ENCODE measurements at regions not wholly inside any gene's neighbourhood (a gene's known extent, or its start where the extent isn't known, plus 50 kb on each side); places are given as distances from the start of the nearest gene placed in this dataset.

GRCh38 chr6:164014346-164015087 lies 600.0 kb downstream of the QKI start:
- DNase-seq = no peak
- Mint-ChIP-seq H3K9me3 (peaks cover 0 to 9% (median 0%) of the 10 kb centered on the region in 3 donors), H3K4me1 (no peaks in the 10 kb centered on the region)

DNA sequence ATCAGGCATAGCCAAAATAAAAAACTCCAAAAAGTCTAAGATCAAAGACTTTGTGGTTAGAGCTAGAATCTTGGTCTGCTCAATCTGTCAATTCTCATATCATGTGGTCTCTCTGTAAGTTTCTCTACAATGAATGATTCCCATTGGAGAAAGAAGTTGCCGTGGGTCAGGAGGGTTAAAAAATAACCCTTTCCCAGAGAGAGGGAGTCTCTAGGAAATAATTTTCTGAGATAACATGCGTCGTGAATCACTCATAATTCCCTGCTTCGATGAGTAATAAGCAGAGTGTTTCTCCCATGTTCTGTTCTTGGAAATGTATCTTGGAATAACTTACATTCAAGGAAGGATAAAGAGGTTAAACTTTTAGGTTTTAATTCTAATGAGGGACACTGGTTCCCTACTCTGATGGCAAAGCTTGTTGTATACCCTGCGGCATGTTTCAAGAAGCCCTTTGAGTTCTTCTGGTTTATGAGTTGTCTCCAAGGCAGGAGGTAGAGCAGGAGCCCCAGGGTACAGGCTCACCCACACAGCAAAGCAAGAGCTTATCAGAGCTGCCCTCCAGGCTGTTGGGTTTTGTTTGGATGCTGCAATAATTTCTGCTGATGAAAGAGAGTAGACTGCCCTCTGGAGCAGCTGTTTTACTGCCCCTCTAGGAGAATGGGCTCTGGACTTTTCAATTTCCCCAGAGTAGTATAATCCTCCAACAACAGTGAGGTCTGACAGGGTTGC lies 599.1 kb downstream of the QKI start:
- peaks cover 0 to 7% (median 0%) of the 10 kb centered on the region in 3 donors for H3K9me3 Mint-ChIP-seq
- DNase-seq (no peak), ATAC-seq (replicated peaks in 1 of 4) (no peak)
- H3K4me1 ChIP-seq (ENCODE audit: control insufficient read depth in 1 of 2, extremely low read depth in 1 of 2, insufficient read depth in 2 of 2, low read length in 2 of 2) = no peaks in the 10 kb centered on the region
- H3K27me3 Mint-ChIP-seq = peaks cover 1 to 7% of the 10 kb centered on the region in 2 donors
- no peak overlapping the region for H3K27ac ChIP-seq (ENCODE audit: low read length)
- no peaks in the 10 kb centered on the region for H3K36me3 Mint-ChIP-seq
- CTCF ChIA-PET = no interaction called here
- H3K4me3 Mint-ChIP-seq = no peak overlapping the region
- POLR2A ChIA-PET = no interaction called here
- no peaks in the 10 kb centered on the region for H3K9me3 ChIP-seq
- H3K27me3 ChIP-seq (replicated peaks in 1 of 2; ENCODE audit: control insufficient read depth in 2 of 2, extremely low read depth in 1 of 2, insufficient read depth in 2 of 2, low read length in 1 of 2) = no peaks in the 10 kb centered on the region
- no peaks in the 10 kb centered on the region for H3K4me1 Mint-ChIP-seq
- no peak overlapping the region for H3K27ac Mint-ChIP-seq
- WGBS (ENCODE audit: insufficient coverage) = no CpG with 5 or more reads among the region's 5 CpGs
- H3K36me3 ChIP-seq (ENCODE audit: control insufficient read depth in 2 of 2, extremely low read depth in 1 of 2, insufficient read depth in 1 of 2, low read length in 1 of 2) = no peaks in the 10 kb centered on the region
- H3K4me3 ChIP-seq (ENCODE audit: control insufficient read depth in 1 of 2, extremely low read depth in 1 of 2, low read length in 1 of 2) = no peak overlapping the region

More at GRCh38 chr6:164014346-164015087, 600.0 kb downstream of the QKI start:
- no peaks in the 10 kb centered on the region for H3K36me3 Mint-ChIP-seq
- Histone ChIP-seq H3K27ac (ENCODE audit: low read length) (no peak overlapping the region), H3K4me1 (ENCODE audit: control insufficient read depth in 1 of 2, extremely low read depth in 1 of 2, insufficient read depth in 2 of 2, low read length in 2 of 2) (no peaks in the 10 kb centered on the region), H3K27me3 (replicated peaks in 1 of 2; ENCODE audit: control insufficient read depth in 2 of 2, extremely low read depth in 1 of 2, insufficient read depth in 2 of 2, low read length in 1 of 2) (no peaks in the 10 kb centered on the region), H3K4me3 (ENCODE audit: control insufficient read depth in 1 of 2, extremely low read depth in 1 of 2, low read length in 1 of 2) (no peak overlapping the region), H3K36me3 (ENCODE audit: control insufficient read depth in 2 of 2, extremely low read depth in 1 of 2, insufficient read depth in 1 of 2, low read length in 1 of 2) (no peaks in the 10 kb centered on the region), H3K9me3 (no peaks in the 10 kb centered on the region)
- ATAC-seq (replicated peaks in 1 of 4) = no peak
- no peak overlapping the region for H3K4me3 Mint-ChIP-seq
- 84% methylated on average over 10 of the region's 11 CpGs for WGBS (ENCODE audit: insufficient coverage)
- H3K27me3 Mint-ChIP-seq = peaks cover 1 to 7% of the 10 kb centered on the region in 2 donors
- no peak overlapping the region for H3K27ac Mint-ChIP-seq
- CTCF ChIA-PET = no interaction called here
- POLR2A ChIA-PET = no interaction called here

GRCh38 chr6:164011321-164011720 lies 596.8 kb downstream of the QKI start:
- H3K4me3 ChIP-seq (ENCODE audit: control insufficient read depth in 1 of 2, extremely low read depth in 1 of 2, low read length in 1 of 2) = no peak overlapping the region
- no CpG with 5 or more reads among the region's 2 CpGs for WGBS (ENCODE audit: insufficient coverage)
- no peaks in the 10 kb centered on the region for H3K9me3 ChIP-seq
- ATAC-seq (replicated peaks in 1 of 4) (no peak), DNase-seq (no peak)
- no peaks in the 10 kb centered on the region for H3K27me3 ChIP-seq (replicated peaks in 1 of 2; ENCODE audit: control insufficient read depth in 2 of 2, extremely low read depth in 1 of 2, insufficient read depth in 2 of 2, low read length in 1 of 2)
- peaks cover 1 to 3% of the 10 kb centered on the region in 2 donors for H3K27me3 Mint-ChIP-seq
- peaks cover 0 to 4% (median 0%) of the 10 kb centered on the region in 3 donors for H3K9me3 Mint-ChIP-seq
- H3K36me3 ChIP-seq (ENCODE audit: control insufficient read depth in 2 of 2, extremely low read depth in 1 of 2, insufficient read depth in 1 of 2, low read length in 1 of 2) = no peaks in the 10 kb centered on the region
- H3K27ac Mint-ChIP-seq = no peak overlapping the region
- H3K4me1 ChIP-seq (ENCODE audit: control insufficient read depth in 1 of 2, extremely low read depth in 1 of 2, insufficient read depth in 2 of 2, low read length in 2 of 2) = no peaks in the 10 kb centered on the region
- ChIA-PET CTCF (no interaction called here), POLR2A (no interaction called here)
- H3K4me1 Mint-ChIP-seq = no peaks in the 10 kb centered on the region
- no peak overlapping the region for H3K27ac ChIP-seq (ENCODE audit: low read length)
- H3K36me3 Mint-ChIP-seq = no peaks in the 10 kb centered on the region
- no peak overlapping the region for H3K4me3 Mint-ChIP-seq

DNA sequence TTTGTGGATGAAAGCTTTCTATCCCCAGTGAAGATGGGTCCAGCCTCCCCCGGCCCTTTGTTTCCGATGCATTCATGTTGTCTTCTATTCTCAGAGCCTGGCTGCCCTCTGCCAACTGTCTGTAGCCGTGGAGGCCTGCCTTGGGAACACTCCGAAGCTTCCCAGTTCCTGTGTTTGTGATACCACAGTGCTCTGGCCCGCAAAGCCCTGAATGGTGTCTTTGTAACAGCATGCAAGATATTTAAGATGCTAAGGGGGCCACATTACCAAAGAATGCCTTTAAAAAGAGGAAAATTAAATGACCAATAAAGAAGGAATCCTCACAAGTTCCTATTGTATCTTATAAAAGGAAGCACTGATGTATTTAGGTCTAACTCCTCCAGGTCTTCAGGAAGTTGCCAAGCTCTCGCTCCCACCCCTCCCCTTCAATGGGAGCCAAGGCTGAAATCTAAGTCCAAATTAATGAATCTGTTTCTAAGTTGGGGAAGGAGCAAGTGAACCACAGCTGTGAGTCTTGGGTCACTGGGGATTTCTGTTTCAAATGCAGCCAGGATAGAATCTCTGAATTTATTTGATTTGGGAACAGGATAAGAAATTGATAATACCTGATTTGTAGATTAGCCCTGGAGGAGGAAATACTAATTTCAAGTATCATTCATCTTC lies 596.1 kb downstream of the QKI start:
- Mint-ChIP-seq H3K4me1 (no peaks in the 10 kb centered on the region), H3K36me3 (no peaks in the 10 kb centered on the region), H3K4me3 (no peak overlapping the region), H3K9me3 (no peaks in the 10 kb centered on the region), H3K27me3 (peaks cover 1 to 3% of the 10 kb centered on the region in 2 donors), H3K27ac (no peak overlapping the region)
- H3K9me3 ChIP-seq = no peaks in the 10 kb centered on the region
- no peak overlapping the region for H3K4me3 ChIP-seq (ENCODE audit: control insufficient read depth in 1 of 2, extremely low read depth in 1 of 2, low read length in 1 of 2)
- no peak overlapping the region for H3K27ac ChIP-seq (ENCODE audit: low read length)
- H3K4me1 ChIP-seq (ENCODE audit: control insufficient read depth in 1 of 2, extremely low read depth in 1 of 2, insufficient read depth in 2 of 2, low read length in 2 of 2) = no peaks in the 10 kb centered on the region
- ATAC-seq (replicated peaks in 1 of 4) = no peak
- no peaks in the 10 kb centered on the region for H3K27me3 ChIP-seq (replicated peaks in 1 of 2; ENCODE audit: control insufficient read depth in 2 of 2, extremely low read depth in 1 of 2, insufficient read depth in 2 of 2, low read length in 1 of 2)
- no peak for DNase-seq
- ChIA-PET POLR2A (no interaction called here), CTCF (no interaction called here)
- no peaks in the 10 kb centered on the region for H3K36me3 ChIP-seq (ENCODE audit: control insufficient read depth in 2 of 2, extremely low read depth in 1 of 2, insufficient read depth in 1 of 2, low read length in 1 of 2)
- WGBS (ENCODE audit: insufficient coverage) = 87% methylated on average over 5 of the region's 6 CpGs

GRCh38 chr6:164008902-164009301 lies 594.4 kb downstream of the QKI start:
- POLR2A ChIA-PET = no interaction called here
- peaks cover 0 to 4% (median 0%) of the 10 kb centered on the region in 3 donors for H3K9me3 Mint-ChIP-seq
- ATAC-seq (replicated peaks in 1 of 4) = no peak
- H3K36me3 ChIP-seq (ENCODE audit: control insufficient read depth in 2 of 2, extremely low read depth in 1 of 2, insufficient read depth in 1 of 2, low read length in 1 of 2) = no peaks in the 10 kb centered on the region
- no peaks in the 10 kb centered on the region for H3K4me1 Mint-ChIP-seq
- H3K27me3 Mint-ChIP-seq = peaks cover 1 to 3% of the 10 kb centered on the region in 2 donors
- no peak overlapping the region for H3K27ac Mint-ChIP-seq
- no peak for DNase-seq
- H3K4me3 Mint-ChIP-seq = no peak overlapping the region
- 80% methylated on average over 3 of the region's 4 CpGs for WGBS (ENCODE audit: insufficient coverage)
- H3K4me1 ChIP-seq (ENCODE audit: control insufficient read depth in 1 of 2, extremely low read depth in 1 of 2, insufficient read depth in 2 of 2, low read length in 2 of 2) = no peaks in the 10 kb centered on the region
- no peak overlapping the region for H3K27ac ChIP-seq (ENCODE audit: low read length)
- CTCF ChIA-PET = no interaction called here
- no peak overlapping the region for H3K4me3 ChIP-seq (ENCODE audit: control insufficient read depth in 1 of 2, extremely low read depth in 1 of 2, low read length in 1 of 2)
- H3K9me3 ChIP-seq = no peaks in the 10 kb centered on the region
- peaks cover 0 to 2% of the 10 kb centered on the region in 2 experiments for H3K27me3 ChIP-seq (replicated peaks in 1 of 2; ENCODE audit: control insufficient read depth in 2 of 2, extremely low read depth in 1 of 2, insufficient read depth in 2 of 2, low read length in 1 of 2)
- no peaks in the 10 kb centered on the region for H3K36me3 Mint-ChIP-seq

DNA sequence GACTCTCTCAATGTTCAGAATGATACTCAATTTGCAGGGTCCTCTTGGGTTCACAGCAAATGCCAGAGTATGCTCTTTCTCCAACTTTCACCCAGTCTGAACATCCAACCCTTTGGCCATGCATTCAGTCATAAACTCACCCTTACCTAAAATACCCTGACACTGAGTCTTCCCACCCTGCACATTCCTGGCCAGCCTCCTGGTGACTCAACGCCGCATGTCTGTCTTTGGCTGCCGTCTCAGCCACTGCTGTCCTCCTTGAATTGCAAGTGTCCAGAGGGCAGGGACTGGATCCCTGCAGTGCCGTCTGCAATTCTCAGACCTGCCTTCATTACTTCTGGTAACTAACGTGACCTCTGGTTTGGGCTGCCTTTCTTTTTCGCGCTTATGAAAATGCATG lies 593.4 kb downstream of the QKI start:
- H3K4me1 Mint-ChIP-seq = no peaks in the 10 kb centered on the region
- 82% methylated on average over 7 of the region's 7 CpGs for WGBS (ENCODE audit: insufficient coverage)
- Histone ChIP-seq H3K4me3 (ENCODE audit: control insufficient read depth in 1 of 2, extremely low read depth in 1 of 2, low read length in 1 of 2) (no peak overlapping the region), H3K4me1 (ENCODE audit: control insufficient read depth in 1 of 2, extremely low read depth in 1 of 2, insufficient read depth in 2 of 2, low read length in 2 of 2) (no peaks in the 10 kb centered on the region), H3K27me3 (replicated peaks in 1 of 2; ENCODE audit: control insufficient read depth in 2 of 2, extremely low read depth in 1 of 2, insufficient read depth in 2 of 2, low read length in 1 of 2) (peaks cover 0 to 2% of the 10 kb centered on the region in 2 experiments), H3K36me3 (ENCODE audit: control insufficient read depth in 2 of 2, extremely low read depth in 1 of 2, insufficient read depth in 1 of 2, low read length in 1 of 2) (no peaks in the 10 kb centered on the region), H3K27ac (ENCODE audit: low read length) (no peak overlapping the region), H3K9me3 (no peaks in the 10 kb centered on the region)
- ATAC-seq (replicated peaks in 1 of 4) = no peak
- no peaks in the 10 kb centered on the region for H3K36me3 Mint-ChIP-seq
- CTCF ChIA-PET = no interaction called here
- no peak for DNase-seq
- H3K9me3 Mint-ChIP-seq = peaks cover 0 to 9% (median 0%) of the 10 kb centered on the region in 3 donors
- H3K27me3 Mint-ChIP-seq = peaks cover 1 to 4% of the 10 kb centered on the region in 2 donors
- POLR2A ChIA-PET = no interaction called here
- H3K4me3 Mint-ChIP-seq = no peak overlapping the region
- H3K27ac Mint-ChIP-seq = no peak overlapping the region

Measured in T-cell (primary cell).